GM10266 (cell line): ENCODE measurements at regions not wholly inside any gene's neighbourhood (a gene's known extent, or its start where the extent isn't known, plus 50 kb on each side); places are given as distances from the start of the nearest gene placed in this dataset.

Source experiments
- DNase-seq: peaks from one replicate; pipeline ENCODE4 v3.0.0; 2012; ENCODE audit errors: extremely low spot score
- TF ChIP-seq, protein P1 (sequence below): IDR thresholded peaks from 2 replicates; pipeline ENCODE4 v1.5.1; 2012; ENCODE audit warnings: mild to moderate bottlenecking, low read depth; ENCODE audit not compliant: control insufficient read depth, insufficient read depth; ENCODE audit errors: missing control alignments

DNA sequence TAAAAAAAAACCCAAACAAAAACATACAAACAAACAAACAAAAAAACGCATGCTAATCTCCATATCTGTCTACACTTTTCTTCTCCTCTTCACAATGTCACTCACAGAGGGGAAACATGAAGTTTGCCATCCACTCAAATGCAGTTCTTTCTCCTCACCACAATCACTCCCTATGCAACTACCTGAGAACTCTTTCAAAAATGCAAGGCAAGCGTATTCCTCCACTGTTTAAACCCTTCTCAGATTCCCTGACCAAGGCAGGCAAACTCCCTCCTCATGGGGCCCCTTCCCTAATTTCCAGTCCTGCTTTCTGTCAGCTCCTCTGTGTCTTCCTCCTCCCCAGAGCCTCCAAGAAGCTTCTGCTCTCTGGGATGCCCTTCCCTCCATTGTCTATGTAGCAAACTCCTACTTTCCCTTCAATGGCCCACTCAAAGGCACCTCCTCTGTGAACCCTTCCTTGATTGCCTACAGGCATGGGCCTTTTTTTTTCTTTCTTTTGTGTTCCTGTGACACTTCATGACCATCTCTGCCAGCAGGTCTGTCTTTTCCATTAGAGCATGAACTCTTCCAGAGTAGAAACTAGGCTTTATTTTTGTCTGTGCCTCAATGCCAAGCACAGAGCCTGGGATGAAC, 143.8 kb upstream of the SLC1A4 start:
- TF ChIP-seq, protein P1, sequence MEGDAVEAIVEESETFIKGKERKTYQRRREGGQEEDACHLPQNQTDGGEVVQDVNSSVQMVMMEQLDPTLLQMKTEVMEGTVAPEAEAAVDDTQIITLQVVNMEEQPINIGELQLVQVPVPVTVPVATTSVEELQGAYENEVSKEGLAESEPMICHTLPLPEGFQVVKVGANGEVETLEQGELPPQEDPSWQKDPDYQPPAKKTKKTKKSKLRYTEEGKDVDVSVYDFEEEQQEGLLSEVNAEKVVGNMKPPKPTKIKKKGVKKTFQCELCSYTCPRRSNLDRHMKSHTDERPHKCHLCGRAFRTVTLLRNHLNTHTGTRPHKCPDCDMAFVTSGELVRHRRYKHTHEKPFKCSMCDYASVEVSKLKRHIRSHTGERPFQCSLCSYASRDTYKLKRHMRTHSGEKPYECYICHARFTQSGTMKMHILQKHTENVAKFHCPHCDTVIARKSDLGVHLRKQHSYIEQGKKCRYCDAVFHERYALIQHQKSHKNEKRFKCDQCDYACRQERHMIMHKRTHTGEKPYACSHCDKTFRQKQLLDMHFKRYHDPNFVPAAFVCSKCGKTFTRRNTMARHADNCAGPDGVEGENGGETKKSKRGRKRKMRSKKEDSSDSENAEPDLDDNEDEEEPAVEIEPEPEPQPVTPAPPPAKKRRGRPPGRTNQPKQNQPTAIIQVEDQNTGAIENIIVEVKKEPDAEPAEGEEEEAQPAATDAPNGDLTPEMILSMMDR = no peak
- DNase-seq = no peak

DNA sequence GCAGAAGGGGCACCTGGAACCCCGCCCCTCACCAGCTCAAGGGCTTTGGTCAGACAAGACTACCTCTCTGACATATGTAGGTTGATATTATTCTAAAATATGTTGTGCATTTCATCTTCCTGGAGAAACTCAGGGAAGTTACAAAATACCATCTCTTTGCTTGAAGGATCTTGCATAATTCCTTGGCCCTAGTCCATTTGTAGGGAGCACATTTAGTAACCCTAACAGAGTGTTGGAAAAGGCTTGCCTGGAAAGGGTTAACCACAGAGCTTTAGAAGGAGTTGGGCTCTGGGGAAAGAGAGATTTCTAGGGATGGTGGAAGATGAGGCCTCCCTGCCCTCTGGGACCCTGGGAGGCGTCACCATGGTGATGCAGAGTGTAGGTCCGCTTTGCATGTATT, 143.0 kb upstream of the SLC1A4 start:
- DNase-seq = no peak
- TF ChIP-seq, protein P1 = no peak

GRCh38 chr2:64847930-64848329, 141.3 kb upstream of the SLC1A4 start:
- TF ChIP-seq, protein P1 = no peak
- DNase-seq = no peak

DNA sequence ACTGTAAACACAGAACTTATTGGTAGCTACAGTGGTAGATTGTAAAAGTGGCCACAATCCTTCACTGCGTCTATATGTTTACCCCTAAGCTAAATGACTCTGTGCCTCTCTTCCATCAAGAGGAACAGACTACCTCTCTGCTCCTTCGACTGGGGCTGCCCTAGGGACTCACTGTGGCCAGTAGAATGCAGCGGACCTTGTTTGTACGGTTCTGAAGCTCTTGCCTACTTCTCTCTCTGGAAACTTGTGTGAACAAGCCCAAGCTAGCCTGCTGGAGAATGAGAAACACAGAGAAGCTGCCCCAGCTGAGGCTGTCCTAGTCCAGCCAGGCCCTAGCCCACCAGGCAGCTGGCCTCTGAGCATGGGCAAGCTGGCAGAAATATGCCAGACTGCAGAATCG, 140.8 kb upstream of the SLC1A4 start:
- TF ChIP-seq, protein P1 = no peak
- no peak for DNase-seq

- no peak for DNase-seq
- TF ChIP-seq, protein P1 = no peak
These were observed 140.3 kb upstream of the SLC1A4 start for GRCh38 chr2:64848945-64849344.

- DNase-seq = no peak
These were observed 138.6 kb upstream of the SLC1A4 start for GRCh38 chr2:64850642-64851041.

DNA sequence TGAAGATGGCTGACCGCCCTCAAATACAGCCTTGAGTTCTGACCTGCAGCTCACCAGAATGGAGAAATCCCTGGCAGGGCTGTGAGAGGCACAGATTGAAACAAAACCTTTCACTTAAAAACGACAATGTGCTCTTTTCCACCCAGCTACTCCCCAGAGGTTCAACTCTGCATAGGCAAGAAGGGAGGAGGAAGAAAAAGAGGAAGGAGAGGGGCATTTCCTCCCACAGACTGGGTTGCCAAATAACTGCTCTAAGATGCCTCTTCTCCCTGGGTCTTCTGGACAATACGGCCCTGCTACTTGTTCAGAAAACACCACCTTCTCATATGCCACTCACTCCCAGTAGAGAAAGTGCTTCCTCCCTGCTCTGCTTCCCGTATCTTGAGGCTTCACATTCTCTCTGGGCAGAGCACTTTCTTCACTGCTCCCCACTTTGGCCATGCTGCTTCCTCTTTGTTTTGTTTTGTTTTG, 136.4 kb upstream of the SLC1A4 start:
- TF ChIP-seq, protein P1 = no peak
- DNase-seq = no peak

More at GRCh38 chr2:64850642-64851041, 138.6 kb upstream of the SLC1A4 start:
- TF ChIP-seq, protein P1 = no peak
